ENCODE measurements at regions not wholly inside any gene's neighbourhood (a gene's known extent, or its start where the extent isn't known, plus 50 kb on each side); places are given as distances from the start of the nearest gene placed in this dataset.
"Not testable (repeated sequence)": the region's sequence is repeated elsewhere in the genome, so short reads cannot be mapped to it uniquely, and the experiment has no call there.

GRCh38 chr3:187498211-187498724, 130.1 kb downstream of the RTP4 start:
- Histone ChIP-seq H3K27me3 (no peaks in the 10 kb centered on the region), H3K9me3 (no peaks in the 10 kb centered on the region), H3K4me3 (no peak overlapping the region), H3K4me1 (peaks cover 0 to 4% (median 0%) of the 10 kb centered on the region in 4 donors), H3K27ac (no peak overlapping the region), H3K36me3 (no peaks in the 10 kb centered on the region)
- no peak for DNase-seq
- TF ChIP-seq CTCF (IDR thresholded peaks at IDR 0.05) = no peak
- intact Hi-C loops (cut with DNase I; ENCODE audit: low total_unique reads) = no loop called here

GRCh38 chr3:187497052-187497451, 128.9 kb downstream of the RTP4 start:
- DNase-seq = no peak
- Histone ChIP-seq H3K4me1 (peaks cover 0 to 4% (median 0%) of the 10 kb centered on the region in 4 donors), H3K27ac (no peak overlapping the region), H3K4me3 (no peak overlapping the region), H3K9me3 (no peaks in the 10 kb centered on the region), H3K27me3 (no peaks in the 10 kb centered on the region), H3K36me3 (no peaks in the 10 kb centered on the region)
- intact Hi-C loops (cut with DNase I; ENCODE audit: low total_unique reads) = no loop called here
- no peak for TF ChIP-seq CTCF (IDR thresholded peaks at IDR 0.05)

GRCh38 chr3:187494056-187494455, 125.9 kb downstream of the RTP4 start:
- DNase-seq; intact Hi-C loops (cut with DNase I; ENCODE audit: low total_unique reads): not testable (repeated sequence)

GRCh38 chr3:187491371-187491770, 123.2 kb downstream of the RTP4 start:
- Histone ChIP-seq H3K4me3 (no peak overlapping the region), H3K27me3 (no peaks in the 10 kb centered on the region), H3K36me3 (no peaks in the 10 kb centered on the region), H3K9me3 (no peaks in the 10 kb centered on the region), H3K27ac (no peak overlapping the region), H3K4me1 (no peaks in the 10 kb centered on the region)
- no peak for TF ChIP-seq CTCF (IDR thresholded peaks at IDR 0.05)
- intact Hi-C loops (cut with DNase I; ENCODE audit: low total_unique reads) = no loop called here
- no peak for DNase-seq

More at GRCh38 chr3:187494056-187494455, 125.9 kb downstream of the RTP4 start:
- not testable (repeated sequence) for H3K4me3 ChIP-seq, H3K9me3 ChIP-seq, H3K27ac ChIP-seq, H3K4me1 ChIP-seq, H3K36me3 ChIP-seq, H3K27me3 ChIP-seq

- no peaks in the 10 kb centered on the region for H3K27me3 ChIP-seq
- H3K4me1 ChIP-seq = no peaks in the 10 kb centered on the region
- H3K27ac ChIP-seq = no peak overlapping the region
- DNase-seq = no peak
- H3K36me3 ChIP-seq = no peaks in the 10 kb centered on the region
- intact Hi-C loops (cut with DNase I; ENCODE audit: low total_unique reads) = no loop called here
- TF ChIP-seq CTCF (IDR thresholded peaks at IDR 0.05) = no peak
- H3K4me3 ChIP-seq = no peak overlapping the region
- H3K9me3 ChIP-seq = no peaks in the 10 kb centered on the region
These were observed 122.2 kb downstream of the RTP4 start for GRCh38 chr3:187490366-187490765.

GRCh38 chr3:187484547-187485295, 116.5 kb downstream of the RTP4 start:
- no peaks in the 10 kb centered on the region for H3K4me1 ChIP-seq
- no peak for TF ChIP-seq CTCF (IDR thresholded peaks at IDR 0.05)
- H3K9me3 ChIP-seq = no peaks in the 10 kb centered on the region
- H3K27ac ChIP-seq = no peak overlapping the region
- intact Hi-C loops (cut with DNase I; ENCODE audit: low total_unique reads) = no loop called here
- DNase-seq = no peak
- H3K27me3 ChIP-seq = no peaks in the 10 kb centered on the region
- no peak overlapping the region for H3K4me3 ChIP-seq
- H3K36me3 ChIP-seq = no peaks in the 10 kb centered on the region

Measured in tibial artery (tissue), 4 donors.